ENCODE measurements at regions not wholly inside any gene's neighbourhood (a gene's known extent, or its start where the extent isn't known, plus 50 kb on each side); places are given as distances from the start of the nearest gene placed in this dataset.
"Not testable (repeated sequence)": the region's sequence is repeated elsewhere in the genome, so short reads cannot be mapped to it uniquely, and the experiment has no call there.

- CTCF ChIA-PET, result no interaction called here
- TF ChIP-seq CTCF (IDR thresholded peaks at IDR 0.05), result no peak
- Mint-ChIP-seq H3K4me1 (ENCODE audit: low read depth) (peaks cover 4% of the 10 kb centered on the region), H3K36me3 (ENCODE audit: low read depth) (no peaks in the 10 kb centered on the region), H3K27me3 (peaks cover 2% of the 10 kb centered on the region), H3K27ac (no peak overlapping the region), H3K9me3 (no peaks in the 10 kb centered on the region), H3K4me3 (no peak overlapping the region)
- ATAC-seq (no peak), DNase-seq (no peak)
- POLR2A ChIA-PET, result no interaction called here
- intact Hi-C loops (cut with micrococcal nuclease), result no loop called here
Observed at GRCh38 chrX:46179748-46180147, 365.5 kb downstream of the ZNF674 start.

DNA sequence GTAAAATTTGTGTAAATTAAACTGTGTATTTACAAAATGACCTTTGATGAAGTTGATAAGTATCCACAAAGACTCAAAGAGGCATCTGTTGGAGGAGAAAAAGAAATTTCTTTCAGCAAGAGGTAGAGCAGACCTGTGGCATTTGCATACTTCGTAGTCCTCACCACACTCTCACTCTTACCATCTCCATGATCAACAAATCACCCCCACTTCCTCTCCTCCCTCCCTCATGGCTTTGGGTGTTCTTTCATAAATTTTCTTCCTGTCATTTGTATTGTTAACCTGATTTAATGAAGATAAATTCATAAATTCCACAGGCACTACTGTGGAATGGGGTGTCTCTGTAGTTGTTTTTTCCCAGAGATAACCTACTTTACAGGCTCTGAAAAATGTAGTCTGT is 366.5 kb downstream of the ZNF674 start:
- H3K27me3 Mint-ChIP-seq, result peaks cover 2% of the 10 kb centered on the region
- no peak for TF ChIP-seq CTCF (IDR thresholded peaks at IDR 0.05)
- H3K27ac Mint-ChIP-seq, result no peak overlapping the region
- no peak for DNase-seq
- ChIA-PET CTCF (no interaction called here), POLR2A (no interaction called here)
- ATAC-seq, result no peak
- intact Hi-C loops (cut with micrococcal nuclease), result no loop called here
- no peaks in the 10 kb centered on the region for H3K9me3 Mint-ChIP-seq
- no peak overlapping the region for H3K4me3 Mint-ChIP-seq
- H3K4me1 Mint-ChIP-seq (ENCODE audit: low read depth), result peaks cover 4% of the 10 kb centered on the region
- H3K36me3 Mint-ChIP-seq (ENCODE audit: low read depth), result no peaks in the 10 kb centered on the region

- no peaks in the 10 kb centered on the region for H3K36me3 Mint-ChIP-seq (ENCODE audit: low read depth)
- ATAC-seq, result no peak
Observed at GRCh38 chrX:46173159-46173558, 372.1 kb downstream of the ZNF674 start.

GRCh38 chrX:46171457-46171856 is 373.8 kb downstream of the ZNF674 start:
- POLR2A ChIA-PET; intact Hi-C loops (cut with micrococcal nuclease); H3K27ac Mint-ChIP-seq; CTCF ChIA-PET; H3K36me3 Mint-ChIP-seq (ENCODE audit: low read depth); ATAC-seq; DNase-seq; H3K4me3 Mint-ChIP-seq; H3K27me3 Mint-ChIP-seq; H3K4me1 Mint-ChIP-seq (ENCODE audit: low read depth); H3K9me3 Mint-ChIP-seq: not testable (repeated sequence)

More at GRCh38 chrX:46173159-46173558, 372.1 kb downstream of the ZNF674 start:
- H3K4me1 Mint-ChIP-seq (ENCODE audit: low read depth), result no peaks in the 10 kb centered on the region
- ChIA-PET POLR2A (no interaction called here), CTCF (no interaction called here)
- no peak overlapping the region for H3K27ac Mint-ChIP-seq
- H3K9me3 Mint-ChIP-seq, result no peaks in the 10 kb centered on the region
- TF ChIP-seq CTCF (IDR thresholded peaks at IDR 0.05), result no peak
- intact Hi-C loops (cut with micrococcal nuclease), result no loop called here
- peaks cover 2% of the 10 kb centered on the region for H3K27me3 Mint-ChIP-seq
- DNase-seq, result no peak
- no peak overlapping the region for H3K4me3 Mint-ChIP-seq

GRCh38 chrX:46169808-46170207 is 375.4 kb downstream of the ZNF674 start:
- H3K27ac Mint-ChIP-seq, result no peak overlapping the region

More at GRCh38 chrX:46169808-46170207, 375.4 kb downstream of the ZNF674 start:
- no peak for TF ChIP-seq CTCF (IDR thresholded peaks at IDR 0.05)
- ChIA-PET CTCF (no interaction called here), POLR2A (no interaction called here)
- Mint-ChIP-seq H3K9me3 (no peaks in the 10 kb centered on the region), H3K4me3 (no peak overlapping the region), H3K4me1 (ENCODE audit: low read depth) (no peaks in the 10 kb centered on the region), H3K27me3 (no peaks in the 10 kb centered on the region), H3K36me3 (ENCODE audit: low read depth) (no peaks in the 10 kb centered on the region)
- intact Hi-C loops (cut with micrococcal nuclease), result no loop called here
- no peak for ATAC-seq
- no peak for DNase-seq
